ENCODE measurements at regions not wholly inside any gene's neighbourhood (a gene's known extent, or its start where the extent isn't known, plus 50 kb on each side); places are given as distances from the start of the nearest gene placed in this dataset.

- no peak for TF ChIP-seq EZH2phosphoT487 (IDR thresholded peaks at IDR 0.05; ENCODE audit: borderline replicate concordance, low read length)
- TF ChIP-seq, protein P1, sequence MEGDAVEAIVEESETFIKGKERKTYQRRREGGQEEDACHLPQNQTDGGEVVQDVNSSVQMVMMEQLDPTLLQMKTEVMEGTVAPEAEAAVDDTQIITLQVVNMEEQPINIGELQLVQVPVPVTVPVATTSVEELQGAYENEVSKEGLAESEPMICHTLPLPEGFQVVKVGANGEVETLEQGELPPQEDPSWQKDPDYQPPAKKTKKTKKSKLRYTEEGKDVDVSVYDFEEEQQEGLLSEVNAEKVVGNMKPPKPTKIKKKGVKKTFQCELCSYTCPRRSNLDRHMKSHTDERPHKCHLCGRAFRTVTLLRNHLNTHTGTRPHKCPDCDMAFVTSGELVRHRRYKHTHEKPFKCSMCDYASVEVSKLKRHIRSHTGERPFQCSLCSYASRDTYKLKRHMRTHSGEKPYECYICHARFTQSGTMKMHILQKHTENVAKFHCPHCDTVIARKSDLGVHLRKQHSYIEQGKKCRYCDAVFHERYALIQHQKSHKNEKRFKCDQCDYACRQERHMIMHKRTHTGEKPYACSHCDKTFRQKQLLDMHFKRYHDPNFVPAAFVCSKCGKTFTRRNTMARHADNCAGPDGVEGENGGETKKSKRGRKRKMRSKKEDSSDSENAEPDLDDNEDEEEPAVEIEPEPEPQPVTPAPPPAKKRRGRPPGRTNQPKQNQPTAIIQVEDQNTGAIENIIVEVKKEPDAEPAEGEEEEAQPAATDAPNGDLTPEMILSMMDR (IDR thresholded peaks at IDR 0.05; ENCODE audit: low read depth, low read length, poor library complexity, severe bottlenecking): no peak
These were observed 235.4 kb downstream of the PTPRU start for GRCh38 chr1:29471487-29472313.
